ENCODE measurements at regions not wholly inside any gene's neighbourhood (a gene's known extent, or its start where the extent isn't known, plus 50 kb on each side); places are given as distances from the start of the nearest gene placed in this dataset.

DNA sequence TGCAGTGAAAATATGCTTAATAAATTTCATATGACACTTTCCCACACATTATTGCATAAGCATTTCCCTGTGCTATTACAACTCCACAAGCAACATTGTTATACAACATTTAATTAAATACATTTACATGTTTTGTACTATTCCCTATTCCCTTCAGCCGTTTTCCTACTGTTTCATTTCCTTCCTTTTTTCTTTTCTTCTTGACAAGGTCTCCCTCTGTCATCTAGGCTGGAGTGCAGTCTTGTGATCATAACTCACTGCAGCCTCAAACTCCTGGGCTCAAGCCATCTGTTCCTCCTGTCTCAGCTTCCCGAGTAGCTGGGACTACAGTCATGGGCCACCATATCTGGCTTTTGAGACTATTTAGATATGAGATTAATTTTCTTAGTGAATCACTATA lies 254.7 kb downstream of the NFKBIZ start:
- H2AFZ ChIP-seq (ENCODE audit: low read length), result no peak overlapping the region
- H3K9me2 ChIP-seq (replicated peaks; ENCODE audit: insufficient read depth, low read length), result no peaks in the 10 kb centered on the region
- TF ChIP-seq, protein P1, sequence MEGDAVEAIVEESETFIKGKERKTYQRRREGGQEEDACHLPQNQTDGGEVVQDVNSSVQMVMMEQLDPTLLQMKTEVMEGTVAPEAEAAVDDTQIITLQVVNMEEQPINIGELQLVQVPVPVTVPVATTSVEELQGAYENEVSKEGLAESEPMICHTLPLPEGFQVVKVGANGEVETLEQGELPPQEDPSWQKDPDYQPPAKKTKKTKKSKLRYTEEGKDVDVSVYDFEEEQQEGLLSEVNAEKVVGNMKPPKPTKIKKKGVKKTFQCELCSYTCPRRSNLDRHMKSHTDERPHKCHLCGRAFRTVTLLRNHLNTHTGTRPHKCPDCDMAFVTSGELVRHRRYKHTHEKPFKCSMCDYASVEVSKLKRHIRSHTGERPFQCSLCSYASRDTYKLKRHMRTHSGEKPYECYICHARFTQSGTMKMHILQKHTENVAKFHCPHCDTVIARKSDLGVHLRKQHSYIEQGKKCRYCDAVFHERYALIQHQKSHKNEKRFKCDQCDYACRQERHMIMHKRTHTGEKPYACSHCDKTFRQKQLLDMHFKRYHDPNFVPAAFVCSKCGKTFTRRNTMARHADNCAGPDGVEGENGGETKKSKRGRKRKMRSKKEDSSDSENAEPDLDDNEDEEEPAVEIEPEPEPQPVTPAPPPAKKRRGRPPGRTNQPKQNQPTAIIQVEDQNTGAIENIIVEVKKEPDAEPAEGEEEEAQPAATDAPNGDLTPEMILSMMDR (IDR thresholded peaks at IDR 0.05; ENCODE audit: low read length), result no peak
- TF ChIP-seq EZH2phosphoT487 (IDR thresholded peaks at IDR 0.05; ENCODE audit: low read length), result no peak
- TF ChIP-seq EZH2 (optimal IDR thresholded peaks at IDR 0.05; ENCODE audit: low read depth, low read length), result no peak
- no peaks in the 10 kb centered on the region for H3F3A ChIP-seq (ENCODE audit: insufficient read depth, low read length)
- no peaks in the 10 kb centered on the region for H3K9me3 ChIP-seq (replicated peaks; ENCODE audit: insufficient read depth, low read length)
- H3K27me3 ChIP-seq (replicated peaks; ENCODE audit: insufficient read depth, low read length), result no peaks in the 10 kb centered on the region
- no peaks in the 10 kb centered on the region for H4K20me1 ChIP-seq (ENCODE audit: insufficient read depth, low read length)
- H3K9ac ChIP-seq (ENCODE audit: low read length), result no peak overlapping the region
- no peaks in the 10 kb centered on the region for H3K4me1 ChIP-seq (ENCODE audit: low read length)
- no peak for DNase-seq
- no peak overlapping the region for H3K4me3 ChIP-seq (ENCODE audit: low read length)
- no peak overlapping the region for H3K27ac ChIP-seq (ENCODE audit: low read length)
- no peaks in the 10 kb centered on the region for H3K36me3 ChIP-seq (replicated peaks; ENCODE audit: insufficient read depth, low read length)
- no peaks in the 10 kb centered on the region for H3K79me2 ChIP-seq (ENCODE audit: low read length)
- H3K4me2 ChIP-seq (ENCODE audit: low read depth, low read length), result no peak overlapping the region

DNA sequence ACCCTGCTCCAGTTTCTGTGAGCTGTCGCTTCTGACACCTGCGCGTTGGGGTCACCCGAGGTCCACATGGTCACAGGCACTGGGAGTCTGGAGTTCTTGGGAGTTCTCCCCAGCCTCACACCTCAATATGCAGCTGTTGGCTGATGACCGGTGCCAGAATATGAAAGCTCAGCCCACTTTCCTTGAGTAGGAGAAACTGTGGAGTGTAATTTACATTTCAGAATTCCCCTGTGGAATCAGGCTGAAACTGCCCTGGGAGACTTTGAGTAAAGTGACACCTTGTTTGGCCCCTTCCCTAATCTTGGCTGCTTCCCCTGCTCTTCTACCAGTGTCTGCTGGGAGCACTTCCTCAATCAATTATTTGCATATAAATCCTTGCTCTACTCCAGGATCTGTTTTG lies 255.9 kb downstream of the NFKBIZ start:
- Histone ChIP-seq H3K27me3 (replicated peaks; ENCODE audit: insufficient read depth, low read length) (no peaks in the 10 kb centered on the region), H4K20me1 (ENCODE audit: insufficient read depth, low read length) (no peaks in the 10 kb centered on the region), H3K4me2 (ENCODE audit: low read depth, low read length) (no peak overlapping the region), H3K4me1 (ENCODE audit: low read length) (no peaks in the 10 kb centered on the region), H3K4me3 (ENCODE audit: low read length) (no peak overlapping the region), H3K9me3 (replicated peaks; ENCODE audit: insufficient read depth, low read length) (no peaks in the 10 kb centered on the region), H3K36me3 (replicated peaks; ENCODE audit: insufficient read depth, low read length) (no peaks in the 10 kb centered on the region), H3K27ac (ENCODE audit: low read length) (no peak overlapping the region), H3K9ac (ENCODE audit: low read length) (no peak overlapping the region), H3K9me2 (replicated peaks; ENCODE audit: insufficient read depth, low read length) (no peaks in the 10 kb centered on the region), H3K79me2 (ENCODE audit: low read length) (no peaks in the 10 kb centered on the region), H3F3A (ENCODE audit: insufficient read depth, low read length) (no peaks in the 10 kb centered on the region), H2AFZ (ENCODE audit: low read length) (no peak overlapping the region)
- DNase-seq, result no peak
- TF ChIP-seq EZH2 (optimal IDR thresholded peaks at IDR 0.05; ENCODE audit: low read depth, low read length) (no peak), EZH2phosphoT487 (IDR thresholded peaks at IDR 0.05; ENCODE audit: low read length) (no peak)
- TF ChIP-seq, protein P1 (IDR thresholded peaks at IDR 0.05; ENCODE audit: low read length), result no peak

DNA sequence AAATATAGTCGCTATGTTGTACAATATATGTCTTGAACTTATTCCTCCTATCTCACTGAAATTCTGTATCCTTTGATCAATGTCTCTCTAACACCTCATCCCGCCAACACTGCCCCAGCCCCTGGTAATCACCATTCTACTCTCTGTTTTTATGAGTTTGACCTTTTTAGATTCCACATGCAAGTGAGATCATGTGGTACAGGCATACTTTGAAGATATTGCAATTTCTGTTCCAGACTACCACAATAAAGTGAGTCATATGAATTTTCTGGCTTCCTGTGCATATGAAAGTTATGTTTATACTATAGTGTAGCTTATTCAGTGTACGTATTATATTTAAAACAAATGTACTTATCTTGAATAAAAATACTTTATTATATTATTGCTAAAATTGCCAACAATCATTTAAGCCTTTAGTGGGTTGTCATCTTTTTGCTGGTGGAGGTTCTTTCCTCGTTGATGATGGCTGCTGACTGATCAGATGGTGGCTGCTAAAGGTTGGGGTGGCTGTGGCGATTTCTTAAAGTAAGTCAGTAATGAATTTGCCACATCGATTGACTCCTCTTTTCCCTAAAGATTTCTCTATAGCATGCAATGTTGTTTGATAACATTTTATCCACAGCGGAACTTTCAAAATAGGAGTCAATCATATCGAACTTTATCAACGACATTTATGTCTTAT lies 257.2 kb downstream of the NFKBIZ start:
- H3K79me2 ChIP-seq (ENCODE audit: low read length), result no peaks in the 10 kb centered on the region
- H3K9me2 ChIP-seq (replicated peaks; ENCODE audit: insufficient read depth, low read length), result no peaks in the 10 kb centered on the region
- no peaks in the 10 kb centered on the region for H3K4me1 ChIP-seq (ENCODE audit: low read length)
- no peak overlapping the region for H3K9ac ChIP-seq (ENCODE audit: low read length)
- H2AFZ ChIP-seq (ENCODE audit: low read length), result no peak overlapping the region
- H3K36me3 ChIP-seq (replicated peaks; ENCODE audit: insufficient read depth, low read length), result no peaks in the 10 kb centered on the region
- no peaks in the 10 kb centered on the region for H3K9me3 ChIP-seq (replicated peaks; ENCODE audit: insufficient read depth, low read length)
- no peaks in the 10 kb centered on the region for H3K27me3 ChIP-seq (replicated peaks; ENCODE audit: insufficient read depth, low read length)
- DNase-seq, result no peak
- H3F3A ChIP-seq (ENCODE audit: insufficient read depth, low read length), result no peaks in the 10 kb centered on the region
- no peaks in the 10 kb centered on the region for H4K20me1 ChIP-seq (ENCODE audit: insufficient read depth, low read length)
- no peak overlapping the region for H3K4me2 ChIP-seq (ENCODE audit: low read depth, low read length)
- TF ChIP-seq EZH2phosphoT487 (IDR thresholded peaks at IDR 0.05; ENCODE audit: low read length), result no peak
- TF ChIP-seq EZH2 (optimal IDR thresholded peaks at IDR 0.05; ENCODE audit: low read depth, low read length), result no peak
- TF ChIP-seq, protein P1 (IDR thresholded peaks at IDR 0.05; ENCODE audit: low read length), result no peak
- H3K4me3 ChIP-seq (ENCODE audit: low read length), result no peak overlapping the region
- no peak overlapping the region for H3K27ac ChIP-seq (ENCODE audit: low read length)

All from MM.1S (cell line).